ENCODE measurements at regions not wholly inside any gene's neighbourhood (a gene's known extent, or its start where the extent isn't known, plus 50 kb on each side); places are given as distances from the start of the nearest gene placed in this dataset.

DNA sequence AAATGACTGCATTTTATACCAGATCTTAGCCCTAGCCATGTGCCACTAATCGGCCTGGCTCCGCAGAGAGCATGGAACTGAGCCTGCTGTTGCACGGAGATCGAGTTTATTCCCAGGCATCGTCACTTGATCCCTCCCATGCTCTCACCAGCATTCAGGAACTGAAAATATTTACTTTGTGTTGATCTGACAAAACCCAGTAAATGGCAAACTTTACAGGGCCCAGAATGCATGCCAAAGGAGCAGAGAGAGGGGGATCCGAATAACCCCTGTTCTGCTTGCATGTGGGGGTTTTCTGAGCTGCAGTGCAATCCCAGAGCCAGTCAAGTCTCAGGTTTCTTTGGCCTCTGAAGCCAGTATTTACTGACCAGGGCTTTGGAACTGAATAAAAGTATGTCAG is 87.3 kb downstream of the GAS1 start:
- no peaks in the 10 kb centered on the region for H3K27me3 ChIP-seq (ENCODE audit: insufficient read depth, low read depth)
- H3F3A ChIP-seq (ENCODE audit: insufficient read depth, low read depth), result no peaks in the 10 kb centered on the region
- DNase-seq, result no peak
- intact Hi-C loops (cut with micrococcal nuclease; ENCODE audit: unreplicated experiment), result no loop called here
- H3K4me2 ChIP-seq, result no peak overlapping the region
- H3K27ac ChIP-seq, result no peak overlapping the region
- no TSS peak for BruUV-seq (replicated peaks)
- no peaks in the 10 kb centered on the region for H4K20me1 ChIP-seq (ENCODE audit: insufficient read depth)
- no peaks in the 10 kb centered on the region for H3K79me2 ChIP-seq (ENCODE audit: low read depth)
- no peaks in the 10 kb centered on the region for H3K9me2 ChIP-seq (ENCODE audit: insufficient read depth)
- ChIA-PET CTCF (no interaction called here), POLR2A (ENCODE audit: unreplicated experiment) (interaction anchor here (0.6 kb wide), 1 partner anchor 226 kb away, joined by 3 read pairs; no protein-coding TSS in a partner anchor)
- no peak overlapping the region for H3K4me3 ChIP-seq
- no peaks in the 10 kb centered on the region for H3K4me1 ChIP-seq (replicated peaks; ENCODE audit: insufficient read depth)
- H3K9me3 ChIP-seq (ENCODE audit: insufficient read depth, low read depth), result no peaks in the 10 kb centered on the region
- H3K36me3 ChIP-seq (ENCODE audit: low read depth), result no peaks in the 10 kb centered on the region
- TF ChIP-seq CTCF (conservative IDR thresholded peaks at IDR 0.05), result no peak
- TF ChIP-seq EZH2 (IDR thresholded peaks at IDR 0.05; ENCODE audit: low read depth), result no peak
- H2AFZ ChIP-seq, result no peak overlapping the region

- Histone ChIP-seq H4K20me1 (ENCODE audit: insufficient read depth) (no peaks in the 10 kb centered on the region), H2AFZ (no peak overlapping the region), H3K27ac (no peak overlapping the region), H3K36me3 (ENCODE audit: low read depth) (no peaks in the 10 kb centered on the region), H3K9me2 (ENCODE audit: insufficient read depth) (no peaks in the 10 kb centered on the region), H3F3A (ENCODE audit: insufficient read depth, low read depth) (no peaks in the 10 kb centered on the region), H3K4me3 (no peak overlapping the region), H3K9me3 (ENCODE audit: insufficient read depth, low read depth) (no peaks in the 10 kb centered on the region), H3K27me3 (ENCODE audit: insufficient read depth, low read depth) (no peaks in the 10 kb centered on the region), H3K4me2 (no peak overlapping the region), H3K79me2 (ENCODE audit: low read depth) (no peaks in the 10 kb centered on the region), H3K4me1 (replicated peaks; ENCODE audit: insufficient read depth) (0 out of 2 replicates have a peak, but pooled peaks cover 4% of the 10 kb centered on the region)
- DNase-seq, result no peak
- no TSS peak for BruUV-seq (replicated peaks)
- CTCF ChIA-PET, result interaction anchor here (0.6 kb wide), 1 partner anchor 103 kb away, joined by 4 read pairs; no protein-coding TSS in a partner anchor
- intact Hi-C loops (cut with micrococcal nuclease; ENCODE audit: unreplicated experiment), result no loop called here
- TF ChIP-seq EZH2 (IDR thresholded peaks at IDR 0.05; ENCODE audit: low read depth), result no peak
- TF ChIP-seq CTCF (conservative IDR thresholded peaks at IDR 0.05), result no peak
- POLR2A ChIA-PET (ENCODE audit: unreplicated experiment), result no interaction called here
Measured at GRCh38 chr9:86859056-86859455, 88.2 kb downstream of the GAS1 start.

DNA sequence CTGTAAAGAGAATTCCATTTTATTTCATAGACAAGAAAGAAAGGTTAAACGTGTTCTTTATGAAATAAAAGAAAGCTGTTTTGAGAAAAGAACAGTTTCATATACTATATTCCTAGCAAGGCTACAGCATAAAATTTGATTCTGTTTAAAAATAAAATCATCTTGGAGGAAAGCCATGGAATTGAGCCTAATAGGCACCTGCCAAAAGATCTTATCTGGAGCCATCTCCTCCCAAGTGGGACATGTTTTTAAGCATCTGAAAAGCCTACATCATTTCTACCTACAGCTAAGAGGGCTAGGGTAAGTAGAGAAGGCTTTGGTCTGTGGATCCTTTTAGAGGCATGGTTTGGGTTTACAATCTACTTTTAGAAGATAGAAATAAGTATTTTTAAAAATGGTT is 89.3 kb downstream of the GAS1 start:
- Histone ChIP-seq H3K79me2 (ENCODE audit: low read depth) (no peaks in the 10 kb centered on the region), H3F3A (ENCODE audit: insufficient read depth, low read depth) (no peaks in the 10 kb centered on the region), H3K27ac (no peak overlapping the region), H3K4me2 (no peak overlapping the region), H3K36me3 (ENCODE audit: low read depth) (no peaks in the 10 kb centered on the region), H3K27me3 (ENCODE audit: insufficient read depth, low read depth) (no peaks in the 10 kb centered on the region), H3K9me2 (ENCODE audit: insufficient read depth) (no peaks in the 10 kb centered on the region), H4K20me1 (ENCODE audit: insufficient read depth) (no peaks in the 10 kb centered on the region), H3K9me3 (ENCODE audit: insufficient read depth, low read depth) (no peaks in the 10 kb centered on the region), H3K4me1 (replicated peaks; ENCODE audit: insufficient read depth) (0 out of 2 replicates have a peak, but pooled peaks cover 4% of the 10 kb centered on the region), H3K4me3 (no peak overlapping the region), H2AFZ (no peak overlapping the region)
- TF ChIP-seq CTCF (conservative IDR thresholded peaks at IDR 0.05), result no peak
- TF ChIP-seq EZH2 (IDR thresholded peaks at IDR 0.05; ENCODE audit: low read depth), result no peak
- no peak for DNase-seq
- CTCF ChIA-PET, result no interaction called here
- POLR2A ChIA-PET (ENCODE audit: unreplicated experiment), result no interaction called here
- intact Hi-C loops (cut with micrococcal nuclease; ENCODE audit: unreplicated experiment), result no loop called here
- BruUV-seq (replicated peaks), result no TSS peak

Data from PC-9 (cell line).